ENCODE measurements at regions not wholly inside any gene's neighbourhood (a gene's known extent, or its start where the extent isn't known, plus 50 kb on each side); places are given as distances from the start of the nearest gene placed in this dataset.
"Not testable (repeated sequence)": the region's sequence is repeated elsewhere in the genome, so short reads cannot be mapped to it uniquely, and the experiment has no call there.

DNA sequence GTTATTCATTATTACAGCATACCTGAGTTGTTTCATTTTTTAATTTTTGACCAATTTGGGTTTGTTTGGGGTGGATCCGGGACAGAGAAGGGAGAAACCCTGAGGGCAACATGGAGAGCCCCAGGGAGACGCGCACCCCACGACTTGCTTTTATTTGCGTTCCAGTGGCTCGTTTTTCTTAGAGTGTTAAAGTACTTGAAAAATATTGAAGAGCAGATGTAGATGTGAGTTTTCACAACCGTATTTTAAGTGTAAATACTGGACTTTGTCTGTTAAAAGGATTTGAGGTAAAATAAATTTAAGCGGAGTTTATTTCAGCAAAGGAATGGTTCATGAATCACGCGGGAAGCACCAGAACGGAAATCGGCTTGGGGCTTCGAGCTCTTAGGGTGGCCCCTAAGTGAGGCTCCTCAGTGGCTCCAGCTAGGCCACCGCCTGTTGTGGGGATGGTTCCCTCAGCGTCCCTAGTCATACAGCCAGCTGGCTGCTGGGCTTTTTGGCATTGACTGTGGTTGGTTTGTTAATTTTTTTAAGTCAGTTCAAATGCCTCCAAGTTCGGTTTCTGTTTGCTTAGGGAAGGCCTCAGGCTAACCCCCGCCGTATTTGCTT is 344.0 kb downstream of the CACNA1B start:
- H3K9me3 ChIP-seq; DNase-seq; H3K4me3 ChIP-seq; H3K27ac ChIP-seq; H3K4me1 ChIP-seq; H3K36me3 ChIP-seq; intact Hi-C loops (cut with DNase I); H3K27me3 ChIP-seq (ENCODE audit: low read depth): not testable (repeated sequence)
- ATAC-seq, result peak in 1 of 2 donors; percentile 43

DNA sequence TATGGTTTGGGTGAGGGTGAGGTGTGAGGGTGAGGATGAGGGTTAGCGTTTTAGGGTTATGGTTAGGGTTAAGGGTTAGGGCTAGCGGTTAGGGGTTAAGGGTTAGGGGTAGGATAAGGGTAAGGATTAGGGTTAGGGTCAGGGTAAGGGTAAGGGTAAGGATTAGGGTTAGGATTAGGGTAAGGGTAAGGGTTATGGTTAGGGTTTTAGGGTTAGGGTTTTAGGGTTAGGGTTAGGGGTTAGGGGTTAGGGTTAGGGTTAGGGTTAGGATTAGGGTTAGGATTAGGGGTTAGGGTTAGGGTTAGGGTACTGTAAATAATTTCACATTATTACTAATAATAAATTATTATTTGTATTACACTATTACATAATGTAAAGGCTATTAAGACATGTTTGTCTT is 359.5 kb downstream of the CACNA1B start:
- H3K36me3 ChIP-seq; H3K4me1 ChIP-seq; ATAC-seq; H3K27me3 ChIP-seq (ENCODE audit: low read depth); intact Hi-C loops (cut with DNase I); DNase-seq; H3K9me3 ChIP-seq; H3K27ac ChIP-seq; H3K4me3 ChIP-seq: not testable (repeated sequence)

DNA sequence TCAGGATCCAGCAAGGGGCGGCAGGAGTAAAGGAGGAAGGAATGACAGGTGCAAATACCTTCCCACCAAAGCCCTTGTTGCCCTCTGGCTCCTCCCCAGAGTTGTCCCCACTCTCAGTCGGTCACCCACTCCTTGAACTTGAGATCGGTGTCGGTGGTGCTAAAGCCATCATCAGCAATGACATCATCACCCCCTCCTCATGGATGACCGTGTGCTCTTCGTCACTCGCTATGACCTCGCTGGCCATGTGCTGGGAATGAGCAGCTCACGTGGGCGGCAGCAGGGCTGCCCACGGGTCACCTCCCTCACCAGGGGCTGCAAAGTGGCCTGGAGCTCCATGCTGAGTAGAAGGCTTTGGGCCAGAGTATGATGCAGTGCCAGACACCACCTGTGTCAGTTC is 405.3 kb downstream of the CACNA1B start:
- DNase-seq; H3K4me1 ChIP-seq; ATAC-seq; H3K36me3 ChIP-seq; H3K27ac ChIP-seq; H3K9me3 ChIP-seq; intact Hi-C loops (cut with DNase I); H3K27me3 ChIP-seq (ENCODE audit: low read depth); H3K4me3 ChIP-seq: not testable (repeated sequence)

All from lower lobe of right lung (tissue), 2 donors.